SK-N-SH treated with all-trans-retinoic acid at 6 μM for 48 hours (cell line): ENCODE measurements at regions not wholly inside any gene's neighbourhood (a gene's known extent, or its start where the extent isn't known, plus 50 kb on each side); places are given as distances from the start of the nearest gene placed in this dataset.

Experiments used
- ARNTL ChIP-seq: fragments of 450-650 bp; formaldehyde crosslinking; IDR thresholded peaks from 2 replicates; pipeline ENCODE4 v1.5.0; 2020; ENCODE audit warnings: low read depth, mild to moderate bottlenecking, moderate library complexity, borderline replicate concordance
- BACH2 ChIP-seq: fragments of 250-450 bp; sonication (Bioruptor Pico); IDR thresholded peaks from 2 replicates; pipeline ENCODE4 v1.9.0; 2021; ENCODE audit warnings: mild to moderate bottlenecking, borderline replicate concordance
- CSDC2 ChIP-seq: fragments of 250-450 bp; sonication (Bioruptor Pico); IDR thresholded peaks from 2 replicates; pipeline ENCODE4 v1.5.0; 2020; ENCODE audit warnings: mild to moderate bottlenecking, moderate library complexity
- PATZ1 ChIP-seq: fragments of 250-450 bp; sonication (Bioruptor Pico); IDR thresholded peaks from 2 replicates; pipeline ENCODE4 v1.8.0; 2020; ENCODE audit warnings: mild to moderate bottlenecking, moderate library complexity, borderline replicate concordance
- SNAI2 ChIP-seq: fragments of 250-450 bp; sonication (Bioruptor Pico); IDR thresholded peaks from 2 replicates; pipeline ENCODE4 v1.5.0; 2020; ENCODE audit warnings: mild to moderate bottlenecking, moderate library complexity
- TOX ChIP-seq: fragments of 250-450 bp; sonication (Bioruptor Pico); IDR thresholded peaks from 2 replicates; pipeline ENCODE4 v1.8.0; 2021; ENCODE audit warnings: mild to moderate bottlenecking, moderate library complexity, borderline replicate concordance
- TSHZ2 ChIP-seq: fragments of 250-450 bp; sonication (Bioruptor Pico); IDR thresholded peaks from 2 replicates; pipeline ENCODE4 v1.5.0; 2020; ENCODE audit warnings: mild to moderate bottlenecking, moderate library complexity
- ZFP3 ChIP-seq: fragments of 250-450 bp; sonication (Bioruptor Pico); IDR thresholded peaks from 2 replicates; pipeline ENCODE4 v1.5.0; 2020; ENCODE audit warnings: mild to moderate bottlenecking, moderate library complexity
- ZNF8 ChIP-seq: fragments of 450-650 bp; formaldehyde crosslinking; IDR thresholded peaks from 2 replicates; pipeline ENCODE4 v1.5.0; 2020; ENCODE audit warnings: mild to moderate bottlenecking, moderate library complexity

GRCh38 chr6:22804620-22805261 is 235.4 kb downstream of the HDGFL1 start:
- TF ChIP-seq TSHZ2 (CRISPR knock-in tag) = no peak
- TF ChIP-seq SNAI2 = no peak
- TF ChIP-seq ZNF8 (CRISPR knock-in tag) = no peak
- TF ChIP-seq PATZ1 (CRISPR knock-in tag) = no peak
- TF ChIP-seq BACH2 = no peak
- TF ChIP-seq CSDC2 (CRISPR knock-in tag) = no peak
- TF ChIP-seq ZFP3 (CRISPR knock-in tag) = no peak
- no peak for TF ChIP-seq ARNTL
- TF ChIP-seq TOX (CRISPR knock-in tag) = no peak
